ENCODE measurements at regions not wholly inside any gene's neighbourhood (a gene's known extent, or its start where the extent isn't known, plus 50 kb on each side); places are given as distances from the start of the nearest gene placed in this dataset. TPM values are rescaled to one million over a fixed set of nuclear protein-coding genes. Genes with fewer than 3 reads are reported as not detected.

Small RNAs in the stretch of these regions (small RNA-seq; reads per million reads assigned to genes)
- gene AC096577.2 = not detected
- gene RNU6-351P = not detected
